Stimulated activated CD8-positive, alpha-beta memory T cell treated with anti-CD3 and anti-CD28 coated beads, Interleukin-15, amount 100 ng/mL, for 48 hours (primary cell): ENCODE measurements at regions not wholly inside any gene's neighbourhood (a gene's known extent, or its start where the extent isn't known, plus 50 kb on each side); places are given as distances from the start of the nearest gene placed in this dataset.

Source experiments
- DNase-seq, 2 donors: peaks; one replicate each; pipeline ENCODE4 v3.0.0-alpha.2; 2020; ENCODE audit warnings: low read depth in 2 of 2

DNA sequence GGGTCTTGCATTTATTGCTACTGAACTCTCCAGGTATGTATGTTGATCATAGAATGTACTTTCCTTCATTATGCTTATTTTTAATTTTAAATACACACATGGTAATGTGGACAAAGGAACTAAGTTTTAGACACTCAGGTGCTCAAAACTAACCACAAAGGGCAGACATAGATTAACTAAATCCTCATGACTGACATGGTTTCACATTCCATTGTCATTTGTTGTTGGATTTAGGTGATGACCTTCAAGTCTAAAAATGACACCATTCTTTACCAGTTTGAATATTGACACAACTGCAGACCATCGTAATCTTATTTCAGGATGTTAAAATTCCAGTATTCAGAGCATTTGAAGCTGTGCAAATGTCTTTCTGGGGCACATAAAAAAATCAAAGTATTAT is 128.4 kb downstream of the BBS10 start:
- DNase-seq: no peak

DNA sequence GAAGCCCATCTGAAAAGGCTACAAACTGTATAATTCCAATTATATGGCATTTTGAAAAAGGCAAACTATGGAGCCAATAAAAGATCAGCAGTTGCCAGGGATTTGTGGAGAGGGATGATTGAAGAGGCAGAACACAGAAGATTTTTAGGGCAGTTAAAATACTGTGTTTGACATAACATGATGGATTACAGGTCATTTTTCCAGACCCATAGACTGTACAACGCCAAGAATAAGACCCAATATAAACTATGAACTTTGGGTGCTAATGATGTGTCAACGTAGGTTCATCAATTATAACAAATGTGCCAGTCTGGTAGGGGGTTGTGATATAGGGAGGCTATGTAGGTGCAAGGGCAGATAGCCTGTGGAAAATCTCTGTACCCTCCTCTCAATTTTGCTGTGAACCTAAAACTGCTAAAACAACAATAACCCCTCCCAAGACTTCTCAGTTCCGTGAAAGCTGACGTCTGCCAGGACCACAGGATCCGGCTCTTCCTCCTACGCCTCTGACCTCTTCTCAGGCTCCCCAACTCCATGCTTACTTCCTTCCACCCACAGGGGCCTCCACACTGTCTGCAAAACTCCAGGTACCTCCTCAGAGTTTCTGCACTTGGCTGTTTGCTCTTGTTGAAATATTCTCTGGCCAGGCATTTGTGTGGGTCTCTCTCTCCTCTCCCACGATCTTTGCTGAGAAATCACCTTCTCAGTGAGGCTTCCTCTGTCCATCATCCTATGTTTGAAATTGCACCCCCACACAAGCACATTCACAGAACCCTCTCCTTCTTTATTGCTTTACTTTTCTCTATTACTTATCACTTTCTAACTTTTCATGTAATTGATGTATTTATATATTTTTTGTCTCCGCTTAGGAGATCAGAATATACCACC is 131.4 kb downstream of the BBS10 start:
- DNase-seq: no peak

GRCh38 chr12:76208129-76208528 is 123.6 kb upstream of the NAP1L1 start:
- no peak for DNase-seq

DNA sequence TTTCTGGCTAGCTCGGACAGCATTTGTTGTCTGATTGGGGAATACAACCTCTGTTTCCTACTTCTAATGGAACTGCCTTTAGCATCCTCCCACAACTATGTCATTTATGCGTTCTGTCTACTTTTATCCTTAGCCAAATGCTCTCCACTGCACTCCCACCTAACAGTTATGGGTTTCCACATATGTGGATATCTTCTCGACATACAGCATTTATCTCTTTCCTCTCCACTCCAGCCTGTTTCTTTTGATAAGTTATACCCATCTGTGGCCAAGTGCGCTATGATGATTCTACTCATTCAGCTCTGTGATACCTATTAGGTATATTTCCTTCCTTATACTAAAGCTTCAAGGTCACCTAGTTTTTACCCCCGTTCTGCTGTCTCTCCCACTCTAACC is 122.2 kb upstream of the NAP1L1 start:
- DNase-seq: no peak

DNA sequence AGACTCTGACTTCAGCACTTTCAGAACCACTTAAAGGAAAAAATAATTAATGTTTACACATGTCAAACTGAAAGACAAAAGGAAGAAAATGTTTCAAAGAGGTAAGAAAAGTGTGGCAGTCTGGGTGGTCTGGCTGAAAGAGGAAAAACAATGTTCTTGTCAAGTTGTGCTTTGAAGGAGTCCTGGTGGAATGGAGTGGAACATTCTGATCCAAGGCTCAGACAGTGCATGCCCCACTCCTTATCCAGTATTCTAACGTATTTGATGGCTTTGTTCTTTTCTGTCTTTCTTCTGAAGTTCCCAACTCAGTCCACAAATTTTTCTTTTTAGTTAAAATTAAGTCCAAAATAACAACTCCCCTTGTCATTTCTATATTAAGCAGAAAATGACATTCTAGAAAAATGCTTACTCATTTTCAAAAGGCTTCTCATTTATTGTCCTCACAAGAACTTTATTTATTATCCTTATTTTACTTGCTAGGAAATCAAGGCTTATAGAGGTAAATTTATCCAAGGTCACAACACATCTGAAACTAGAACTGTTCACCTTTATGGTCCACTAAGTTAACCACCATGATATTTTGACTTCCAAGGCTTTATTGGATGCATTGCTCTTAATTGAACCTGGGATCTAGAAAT is 121.7 kb upstream of the NAP1L1 start:
- no peak for DNase-seq

DNA sequence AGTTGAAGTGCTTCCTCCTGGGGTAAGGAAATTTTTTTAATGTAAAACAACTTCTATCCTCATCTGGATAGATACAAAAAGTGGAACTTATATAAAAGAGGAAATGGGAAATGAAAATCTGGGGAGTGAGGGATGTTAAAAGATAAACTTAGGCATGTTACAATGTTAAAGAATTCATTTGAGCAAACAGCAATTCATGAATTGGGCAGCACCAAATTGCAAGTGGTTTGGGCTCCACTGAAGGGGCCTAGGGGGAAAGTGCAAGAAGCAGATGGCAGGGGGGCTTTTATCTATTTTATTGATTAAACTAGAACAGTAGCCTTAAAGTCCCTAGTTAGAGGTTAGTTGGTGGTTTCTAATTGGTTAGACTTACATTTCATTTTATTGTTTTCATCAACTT is 118.1 kb upstream of the NAP1L1 start:
- no peak for DNase-seq

DNA sequence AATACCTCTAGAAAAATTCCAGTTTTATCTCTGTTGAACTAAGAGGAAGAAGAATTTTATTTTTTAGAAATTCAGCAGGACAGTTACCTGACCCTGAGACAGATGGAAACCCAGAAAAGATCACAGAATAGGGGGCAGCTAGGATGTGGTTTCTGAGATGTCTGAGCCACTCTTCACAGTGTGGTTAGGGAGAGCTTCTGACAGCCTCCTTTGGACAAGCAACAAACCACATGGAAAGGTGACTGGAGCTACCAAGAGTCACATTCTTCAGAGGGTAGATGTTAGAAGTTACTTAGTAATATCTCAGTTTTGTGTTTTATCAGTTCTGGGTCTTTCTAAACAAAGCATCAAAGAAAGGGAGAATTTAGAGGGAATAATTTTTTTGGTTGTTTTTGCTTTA is 117.3 kb upstream of the NAP1L1 start:
- DNase-seq: no peak

- DNase-seq: no peak
These were observed 116.8 kb upstream of the NAP1L1 start for GRCh38 chr12:76201316-76201715.

DNA sequence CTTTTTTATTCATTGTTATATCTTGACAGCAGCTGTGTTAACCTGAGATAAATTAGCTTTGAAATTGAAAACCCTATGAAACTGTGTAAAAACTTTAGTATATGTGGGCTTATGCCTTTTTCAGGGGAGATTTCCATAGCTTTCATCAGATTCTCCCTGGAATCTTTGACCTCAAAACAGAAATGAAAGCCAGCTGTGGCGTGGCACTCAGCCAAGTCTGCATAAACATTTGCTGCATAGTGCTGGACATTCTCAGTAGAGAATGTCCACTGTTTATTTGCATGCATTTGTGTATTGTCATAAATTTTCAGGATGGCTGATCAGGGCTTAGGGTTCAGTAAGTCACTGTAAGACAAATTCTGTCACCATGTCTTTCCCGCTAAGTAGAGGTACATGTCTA is 115.3 kb upstream of the NAP1L1 start:
- DNase-seq: no peak

DNA sequence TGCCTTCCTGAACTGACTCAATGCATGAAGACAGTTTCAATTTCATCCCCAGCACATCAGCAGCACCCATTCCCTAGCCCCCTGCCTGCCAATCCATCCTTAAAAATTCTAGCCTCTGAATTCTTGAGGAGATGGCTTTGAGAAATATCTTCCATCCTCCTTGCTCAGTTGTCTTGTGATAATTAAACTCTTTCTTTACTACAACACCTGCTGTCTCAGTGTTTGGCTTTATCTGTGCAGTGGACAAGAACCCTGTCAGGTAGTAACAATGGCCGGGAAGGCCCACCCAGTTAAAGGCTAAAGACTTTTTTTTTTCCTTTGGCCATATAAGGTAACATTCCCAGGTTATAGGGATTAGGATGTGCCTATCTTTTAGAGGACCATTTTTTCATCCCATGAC is 114.4 kb upstream of the NAP1L1 start:
- no peak for DNase-seq

DNA sequence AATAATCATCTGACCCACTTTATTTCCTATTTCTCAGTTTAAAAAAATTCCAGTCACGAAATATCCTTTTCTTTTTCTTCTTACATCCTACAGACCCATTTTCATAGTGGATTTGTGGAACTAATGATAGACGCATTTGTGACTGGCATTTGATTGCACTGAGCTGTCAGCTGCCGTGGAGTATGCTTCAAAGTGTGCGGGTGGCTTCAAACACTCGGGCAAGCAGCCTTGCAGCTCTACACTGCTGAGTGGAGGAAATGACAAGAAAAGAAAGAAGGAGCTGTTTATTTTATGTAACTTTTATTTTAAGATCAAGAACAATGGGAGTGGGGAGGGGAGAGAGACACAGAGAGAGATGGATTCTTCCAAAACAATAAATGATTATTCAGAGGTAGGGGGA is 112.8 kb upstream of the NAP1L1 start:
- DNase-seq: no peak

- no peak for DNase-seq
These were observed 111.4 kb upstream of the NAP1L1 start for GRCh38 chr12:76195920-76196319.

DNA sequence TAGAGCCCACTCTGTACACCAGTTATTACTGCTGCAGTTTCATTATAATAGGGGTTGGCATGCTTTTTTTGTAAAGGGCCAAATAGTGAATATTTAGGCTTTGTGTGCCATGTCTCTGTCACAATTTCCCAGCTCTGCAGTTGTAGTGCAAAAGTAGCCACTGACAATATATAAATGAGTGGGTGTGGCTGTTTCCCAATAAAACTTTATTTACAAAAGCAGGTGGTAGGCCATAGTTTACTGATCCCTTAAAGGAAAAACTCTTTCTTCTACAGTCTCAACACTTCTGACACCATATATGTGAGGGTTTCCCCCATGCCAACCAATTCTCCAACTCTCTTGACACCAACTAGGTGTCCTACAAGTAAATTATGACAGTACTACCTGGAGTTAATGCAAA is 110.2 kb upstream of the NAP1L1 start:
- no peak for DNase-seq

- no peak for DNase-seq
These were observed 109.5 kb upstream of the NAP1L1 start for GRCh38 chr12:76193961-76194360.

DNA sequence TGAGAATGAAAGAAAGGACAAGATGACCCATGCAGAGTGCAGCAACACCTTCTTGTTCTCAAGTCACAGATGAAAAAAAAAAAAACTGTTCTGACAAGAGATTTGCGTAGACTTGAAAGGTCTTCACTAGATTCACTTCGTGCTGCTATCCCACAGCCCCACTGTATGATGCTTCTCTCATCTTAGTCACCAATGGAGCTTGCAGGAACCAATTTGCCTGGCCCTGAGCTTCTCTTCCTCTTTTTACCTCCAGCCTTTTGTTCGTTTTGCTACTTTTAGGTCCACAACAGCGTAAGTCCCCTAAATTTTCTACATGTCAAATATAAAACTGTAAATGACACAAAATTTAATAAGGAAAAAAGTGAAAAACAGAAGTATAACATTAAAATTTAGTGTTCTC is 107.9 kb upstream of the NAP1L1 start:
- no peak for DNase-seq

- DNase-seq: no peak
These were observed 105.8 kb upstream of the NAP1L1 start for GRCh38 chr12:76190299-76190698.

- DNase-seq: no peak
These were observed 105.4 kb upstream of the NAP1L1 start for GRCh38 chr12:76189851-76190250.

GRCh38 chr12:76187177-76187576 is 102.7 kb upstream of the NAP1L1 start:
- DNase-seq: no peak

- no peak for DNase-seq
These were observed 101.8 kb upstream of the NAP1L1 start for GRCh38 chr12:76186131-76186906.

- peak; percentile 23 to 28 for DNase-seq
These were observed 99.1 kb upstream of the NAP1L1 start for GRCh38 chr12:76183459-76184186.

DNA sequence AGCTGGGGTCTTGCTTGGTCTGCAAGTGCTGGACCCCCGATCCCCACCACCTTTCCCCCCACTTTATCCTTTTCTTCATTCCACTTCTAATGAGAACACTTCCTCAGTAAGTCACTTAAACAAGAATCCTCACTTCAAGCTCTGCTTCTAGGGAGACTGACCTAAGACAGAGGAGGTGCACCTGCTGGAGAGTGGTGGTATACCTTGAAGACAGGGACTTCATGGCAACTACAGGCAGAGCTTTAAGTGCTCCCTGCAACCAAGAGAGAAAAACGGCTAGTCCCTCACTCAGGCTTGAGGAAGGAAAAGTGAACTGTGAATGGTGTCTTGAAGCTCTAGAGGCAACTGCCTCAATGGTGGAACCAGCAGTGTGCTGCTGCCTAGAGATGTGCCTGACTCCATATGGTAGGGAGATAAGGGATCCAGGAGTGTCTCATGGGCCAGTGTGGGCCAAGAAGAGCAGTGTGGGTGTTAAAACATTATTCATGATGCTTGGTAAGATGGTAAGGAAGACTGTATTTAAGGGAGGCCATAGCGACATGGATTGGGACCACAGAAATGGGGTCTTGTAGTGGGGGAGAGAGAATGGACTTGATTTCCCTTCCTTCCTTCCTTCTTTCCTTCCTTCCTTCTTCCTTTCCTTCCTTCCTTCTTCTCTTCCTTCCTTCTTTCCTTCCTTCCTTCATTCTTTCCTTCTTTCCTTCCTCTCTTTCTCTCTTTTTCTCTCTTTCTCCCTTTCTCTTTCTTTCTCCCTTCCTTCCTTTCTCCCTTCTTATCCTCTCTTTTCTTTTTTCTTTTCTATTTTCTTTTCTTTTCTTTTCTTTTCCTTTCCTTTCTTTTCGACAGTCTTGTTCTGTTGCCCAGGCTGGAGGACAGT is 96.2 kb upstream of the NAP1L1 start:
- DNase-seq: no peak
